HCT116 (cell line): ENCODE measurements at regions not wholly inside any gene's neighbourhood (a gene's known extent, or its start where the extent isn't known, plus 50 kb on each side); places are given as distances from the start of the nearest gene placed in this dataset.

Source experiments
- ATAC-seq: fragments of 200-7000 bp; cut with Tn5 transposase; 2 replicates; pipeline ENCODE4 v1.9.1; 2020; ENCODE audit warnings: mild to moderate bottlenecking, moderate library complexity
- BruUV-seq: library from RNA; stranded (reverse); fragments of 400-500 nt; replicated peaks from 2 replicates; lab custom pipeline; 2021; lab: Mats Ljungman, UMichigan
- CTCF ChIA-PET: fragments of 300-600 bp; sonication (Branson Sonifier 250); formaldehyde crosslinking; loops from one replicate; lab custom pipeline; 2021; ENCODE audit warnings: antibody characterized with exemption; lab: Charles Lee
- POLR2A ChIA-PET: fragments of 300-600, 350-600 bp; sonication (Branson Sonifier 250); formaldehyde crosslinking; loops from one replicate; lab custom pipeline; 2021; ENCODE audit warnings: antibody characterized with exemption; lab: Charles Lee
- RAD21 ChIA-PET, 2 experiments: fragments of 300-600 bp; sonication (Branson Sonifier 250); formaldehyde crosslinking; loops; one replicate each; lab custom pipeline; 2023; ENCODE audit warnings: low total read pairs in 2 of 2; ENCODE audit not compliant: uncharacterized antibody in 2 of 2, unreplicated experiment in 2 of 2, low non-redundant PET in 1 of 2; lab: Charles Lee
- DNase-seq: peaks from one replicate; pipeline ENCODE4 v3.0.0-alpha.2; 2010; ENCODE audit warnings: low read depth, low spot score
- H2AFZ ChIP-seq: fragments of 200-600 bp; shearing (Covaris generic), sonication (generic); 2 replicates; pipeline ENCODE4 v1.6.1; 2017; ENCODE audit warnings: low read depth, mixed run types, mixed read lengths, antibody characterized with exemption, low read length; ENCODE audit not compliant: poor library complexity, severe bottlenecking
- H3K27ac ChIP-seq: 2 replicates; pipeline ENCODE4 v1.5.1; 2012; ENCODE audit warnings: low read depth, low read length
- H3K27me3 ChIP-seq: fragments of 200-600 bp; sonication (generic); 2 replicates; pipeline ENCODE4 v1.6.1; 2016; ENCODE audit warnings: mixed run types, low read length, mixed read lengths; ENCODE audit not compliant: insufficient read depth
- H3K36me3 ChIP-seq, 2 experiments: fragments of 200-500 bp in 1 of 2; fragments of 200-600 bp in 1 of 2; sonication (Bioruptor generic) in 1 of 2; sonication (generic) in 1 of 2; 2 replicates each; pipeline versions ENCODE4 v1.5.1 to v1.6.1; 2014 to 2016; ENCODE audit warnings: low read length in 2 of 2, inconsistent platforms in 1 of 2, mixed read lengths in 1 of 2, mixed run types in 1 of 2; ENCODE audit not compliant: insufficient read depth in 2 of 2, control insufficient read depth in 1 of 2
- H3K4me1 ChIP-seq, 2 experiments: fragments of 200-600 bp in 1 of 2; sonication (generic) in 1 of 2; 2 replicates each; pipeline versions ENCODE4 v1.5.1 to v1.6.1; 2012 to 2017; ENCODE audit warnings: low read length in 2 of 2, inconsistent platforms in 1 of 2, mild to moderate bottlenecking in 1 of 2, mixed read lengths in 1 of 2, mixed run types in 1 of 2, moderate library complexity in 1 of 2; ENCODE audit not compliant: insufficient read depth in 2 of 2, control insufficient read depth in 1 of 2
- H3K4me2 ChIP-seq: fragments of 200-600 bp; sonication (generic); 2 replicates; pipeline ENCODE4 v1.6.1; 2017; ENCODE audit warnings: mixed run types, low read length, mixed read lengths
- H3K4me3 ChIP-seq, 2 experiments: fragments of 200-600 bp in 1 of 2; sonication (generic) in 1 of 2; replicated peaks in 1 of 2; 2 replicates each; pipeline ENCODE4 v1.5.1; 2011 to 2016; ENCODE audit warnings: low read length in 2 of 2, control low read depth in 1 of 2, low read depth in 1 of 2, mild to moderate bottlenecking in 1 of 2, mixed read lengths in 1 of 2, mixed run types in 1 of 2
- H3K79me2 ChIP-seq: fragments of 200-600 bp; sonication (generic); 2 replicates; pipeline ENCODE4 v1.6.1; 2017; ENCODE audit warnings: mild to moderate bottlenecking, mixed run types, low read length, moderate library complexity, mixed read lengths; ENCODE audit not compliant: insufficient read depth
- H3K9ac ChIP-seq: fragments of 200-600 bp; sonication (generic); 2 replicates; pipeline ENCODE4 v1.6.1; 2016; ENCODE audit warnings: low read length, mixed read lengths
- H3K9me2 ChIP-seq: fragments of 200-600 bp; sonication (generic), shearing (Covaris generic); 2 replicates; pipeline ENCODE4 v1.6.1; 2017; ENCODE audit warnings: mixed run types, mild to moderate bottlenecking, moderate library complexity; ENCODE audit not compliant: insufficient read depth
- H3K9me3 ChIP-seq, 2 experiments: fragments of 200-500 bp in 1 of 2; fragments of 200-600 bp in 1 of 2; sonication (Bioruptor generic) in 1 of 2; sonication (generic) in 1 of 2; 2 replicates each; pipeline ENCODE4 v1.6.1; 2014 to 2017; ENCODE audit warnings: low read length in 2 of 2, mixed read lengths in 2 of 2, inconsistent platforms in 1 of 2, low read depth in 1 of 2, mild to moderate bottlenecking in 1 of 2, mixed run types in 1 of 2, moderate library complexity in 1 of 2; ENCODE audit not compliant: control insufficient read depth in 1 of 2, insufficient read depth in 1 of 2
- H4K20me1 ChIP-seq: fragments of 200-600 bp; sonication (generic), shearing (Covaris generic); 2 replicates; pipeline ENCODE4 v1.6.1; 2017; ENCODE audit warnings: mixed run types, mild to moderate bottlenecking, moderate library complexity; ENCODE audit not compliant: insufficient read depth
- CBX3 ChIP-seq: IDR thresholded peaks from 2 replicates; pipeline ENCODE4 v1.6.1; 2012; ENCODE audit warnings: low read depth
- EGR1 ChIP-seq: IDR thresholded peaks from 2 replicates; pipeline ENCODE4 v1.6.1; 2012; ENCODE audit warnings: low read depth
- ELF1 ChIP-seq: IDR thresholded peaks from 2 replicates; pipeline ENCODE4 v1.6.1; 2012; ENCODE audit warnings: low read depth, borderline replicate concordance
- JUND ChIP-seq: IDR thresholded peaks from 2 replicates; pipeline ENCODE4 v1.6.1; 2012
- POLR2A ChIP-seq: IDR thresholded peaks from 2 replicates; pipeline ENCODE4 v1.7.0; 2011; ENCODE audit warnings: borderline replicate concordance; ENCODE audit not compliant: insufficient read depth, insufficient read length; ENCODE audit errors: extremely low read depth
- POLR2AphosphoS5 ChIP-seq: IDR thresholded peaks from 2 replicates; pipeline ENCODE4 v1.6.1; 2011; ENCODE audit warnings: mild to moderate bottlenecking, low read depth, low read length, moderate library complexity
- RAD21 ChIP-seq: IDR thresholded peaks from 2 replicates; pipeline ENCODE4 v1.6.1; 2012; ENCODE audit warnings: low read depth, mild to moderate bottlenecking
- SIN3A ChIP-seq: IDR thresholded peaks from 2 replicates; pipeline ENCODE4 v1.6.1; 2012; ENCODE audit warnings: low read depth
- SP1 ChIP-seq: IDR thresholded peaks from 2 replicates; pipeline ENCODE4 v1.6.1; 2012; ENCODE audit warnings: low read depth
- TCF7L2 ChIP-seq: IDR thresholded peaks from 2 replicates; pipeline ENCODE4 v1.7.0; 2011; ENCODE audit warnings: borderline replicate concordance, inconsistent platforms; ENCODE audit not compliant: insufficient read depth, insufficient read length; ENCODE audit errors: extremely low read depth
- YY1 ChIP-seq: IDR thresholded peaks from 2 replicates; pipeline ENCODE4 v1.6.1; 2011; ENCODE audit warnings: low read length, low read depth, moderate library complexity, mild to moderate bottlenecking; ENCODE audit not compliant: insufficient replicate concordance; ENCODE audit errors: extremely low read depth
- ZFX ChIP-seq: fragments of 450-650 bp; IDR thresholded peaks from 2 replicates; pipeline ENCODE4 v1.6.1; 2017
- intact Hi-C: fragments of 100-400 bp; cut with micrococcal nuclease; formaldehyde crosslinking; loops from 2 replicates; pipeline ENCODE4 v1.10.0; 2022
- TF ChIP-seq, protein P1 (sequence below): IDR thresholded peaks from 2 replicates; pipeline ENCODE4 v1.6.1; 2011; ENCODE audit warnings: mild to moderate bottlenecking, low read length, moderate library complexity; ENCODE audit not compliant: insufficient replicate concordance; ENCODE audit errors: extremely low read depth
- TF ChIP-seq, protein P2 (sequence below), 3 experiments: fragments of 200-600 bp in 1 of 3; sonication (generic) in 1 of 3; IDR thresholded peaks in 2 of 3; conservative IDR thresholded peaks in 1 of 3; 2 replicates each; pipeline ENCODE4 v1.5.1; 2012 to 2017; ENCODE audit warnings: low read depth in 2 of 3, low read length in 2 of 3, antibody characterized with exemption in 1 of 3, borderline replicate concordance in 1 of 3, control low read depth in 1 of 3, mild to moderate bottlenecking in 1 of 3, mixed read lengths in 1 of 3, mixed run types in 1 of 3, moderate library complexity in 1 of 3; ENCODE audit not compliant: insufficient read depth in 1 of 3
- TF ChIP-seq, protein P3 (sequence below): IDR thresholded peaks from 2 replicates; pipeline ENCODE4 v1.6.1; 2012; ENCODE audit warnings: low read depth

GRCh38 chr5:164555809-164556208 is 1050.4 kb downstream of the MAT2B start (continued):
- TF ChIP-seq, protein P1, sequence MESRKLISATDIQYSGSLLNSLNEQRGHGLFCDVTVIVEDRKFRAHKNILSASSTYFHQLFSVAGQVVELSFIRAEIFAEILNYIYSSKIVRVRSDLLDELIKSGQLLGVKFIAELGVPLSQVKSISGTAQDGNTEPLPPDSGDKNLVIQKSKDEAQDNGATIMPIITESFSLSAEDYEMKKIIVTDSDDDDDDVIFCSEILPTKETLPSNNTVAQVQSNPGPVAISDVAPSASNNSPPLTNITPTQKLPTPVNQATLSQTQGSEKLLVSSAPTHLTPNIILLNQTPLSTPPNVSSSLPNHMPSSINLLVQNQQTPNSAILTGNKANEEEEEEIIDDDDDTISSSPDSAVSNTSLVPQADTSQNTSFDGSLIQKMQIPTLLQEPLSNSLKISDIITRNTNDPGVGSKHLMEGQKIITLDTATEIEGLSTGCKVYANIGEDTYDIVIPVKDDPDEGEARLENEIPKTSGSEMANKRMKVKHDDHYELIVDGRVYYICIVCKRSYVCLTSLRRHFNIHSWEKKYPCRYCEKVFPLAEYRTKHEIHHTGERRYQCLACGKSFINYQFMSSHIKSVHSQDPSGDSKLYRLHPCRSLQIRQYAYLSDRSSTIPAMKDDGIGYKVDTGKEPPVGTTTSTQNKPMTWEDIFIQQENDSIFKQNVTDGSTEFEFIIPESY = no peak
- TF ChIP-seq, protein P2, sequence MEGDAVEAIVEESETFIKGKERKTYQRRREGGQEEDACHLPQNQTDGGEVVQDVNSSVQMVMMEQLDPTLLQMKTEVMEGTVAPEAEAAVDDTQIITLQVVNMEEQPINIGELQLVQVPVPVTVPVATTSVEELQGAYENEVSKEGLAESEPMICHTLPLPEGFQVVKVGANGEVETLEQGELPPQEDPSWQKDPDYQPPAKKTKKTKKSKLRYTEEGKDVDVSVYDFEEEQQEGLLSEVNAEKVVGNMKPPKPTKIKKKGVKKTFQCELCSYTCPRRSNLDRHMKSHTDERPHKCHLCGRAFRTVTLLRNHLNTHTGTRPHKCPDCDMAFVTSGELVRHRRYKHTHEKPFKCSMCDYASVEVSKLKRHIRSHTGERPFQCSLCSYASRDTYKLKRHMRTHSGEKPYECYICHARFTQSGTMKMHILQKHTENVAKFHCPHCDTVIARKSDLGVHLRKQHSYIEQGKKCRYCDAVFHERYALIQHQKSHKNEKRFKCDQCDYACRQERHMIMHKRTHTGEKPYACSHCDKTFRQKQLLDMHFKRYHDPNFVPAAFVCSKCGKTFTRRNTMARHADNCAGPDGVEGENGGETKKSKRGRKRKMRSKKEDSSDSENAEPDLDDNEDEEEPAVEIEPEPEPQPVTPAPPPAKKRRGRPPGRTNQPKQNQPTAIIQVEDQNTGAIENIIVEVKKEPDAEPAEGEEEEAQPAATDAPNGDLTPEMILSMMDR (IDR thresholded peaks at IDR 0.05 in 2 of 3, conservative IDR thresholded peaks at IDR 0.05 in 1 of 3; ENCODE audit: borderline replicate concordance in 1 of 3, insufficient read depth in 1 of 3, low read depth in 2 of 3, low read length in 2 of 3) = no peak
- TF ChIP-seq SIN3A (no peak), SP1 (no peak), YY1 (no peak)

GRCh38 chr5:164560216-164560615 is 1054.8 kb downstream of the MAT2B start:
- intact Hi-C loops = no loop called here
- Histone ChIP-seq H3K4me3 (no peak overlapping the region), H3K9ac (no peak overlapping the region), H3K27ac (no peak overlapping the region), H2AFZ (no peak overlapping the region), H3K9me2 (no peaks in the 10 kb centered on the region), H3K79me2 (no peaks in the 10 kb centered on the region), H3K4me1 (no peaks in the 10 kb centered on the region), H3K9me3 (peaks cover 0 to 17% of the 10 kb centered on the region in 2 experiments; a peak in 2 of 4 replicates), H4K20me1 (no peaks in the 10 kb centered on the region), H3K27me3 (no peaks in the 10 kb centered on the region), H3K4me2 (no peak overlapping the region), H3K36me3 (no peaks in the 10 kb centered on the region)
- ChIA-PET POLR2A (no interaction called here), CTCF (no interaction called here), RAD21 (no interaction called here)
- DNase-seq = no peak
- ATAC-seq = no peak
- no peak for TF ChIP-seq POLR2AphosphoS5
- TF ChIP-seq TCF7L2 = no peak
- TF ChIP-seq, protein P2 (IDR thresholded peaks at IDR 0.05 in 2 of 3, conservative IDR thresholded peaks at IDR 0.05 in 1 of 3; ENCODE audit: borderline replicate concordance in 1 of 3, insufficient read depth in 1 of 3, low read depth in 2 of 3, low read length in 2 of 3) = no peak
- no peak for TF ChIP-seq POLR2A
- TF ChIP-seq ELF1 = no peak
- no peak for TF ChIP-seq RAD21
- no peak for TF ChIP-seq JUND
- TF ChIP-seq CBX3 = no peak
- no peak for TF ChIP-seq ZFX
- no peak for TF ChIP-seq EGR1
- TF ChIP-seq, protein P3, sequence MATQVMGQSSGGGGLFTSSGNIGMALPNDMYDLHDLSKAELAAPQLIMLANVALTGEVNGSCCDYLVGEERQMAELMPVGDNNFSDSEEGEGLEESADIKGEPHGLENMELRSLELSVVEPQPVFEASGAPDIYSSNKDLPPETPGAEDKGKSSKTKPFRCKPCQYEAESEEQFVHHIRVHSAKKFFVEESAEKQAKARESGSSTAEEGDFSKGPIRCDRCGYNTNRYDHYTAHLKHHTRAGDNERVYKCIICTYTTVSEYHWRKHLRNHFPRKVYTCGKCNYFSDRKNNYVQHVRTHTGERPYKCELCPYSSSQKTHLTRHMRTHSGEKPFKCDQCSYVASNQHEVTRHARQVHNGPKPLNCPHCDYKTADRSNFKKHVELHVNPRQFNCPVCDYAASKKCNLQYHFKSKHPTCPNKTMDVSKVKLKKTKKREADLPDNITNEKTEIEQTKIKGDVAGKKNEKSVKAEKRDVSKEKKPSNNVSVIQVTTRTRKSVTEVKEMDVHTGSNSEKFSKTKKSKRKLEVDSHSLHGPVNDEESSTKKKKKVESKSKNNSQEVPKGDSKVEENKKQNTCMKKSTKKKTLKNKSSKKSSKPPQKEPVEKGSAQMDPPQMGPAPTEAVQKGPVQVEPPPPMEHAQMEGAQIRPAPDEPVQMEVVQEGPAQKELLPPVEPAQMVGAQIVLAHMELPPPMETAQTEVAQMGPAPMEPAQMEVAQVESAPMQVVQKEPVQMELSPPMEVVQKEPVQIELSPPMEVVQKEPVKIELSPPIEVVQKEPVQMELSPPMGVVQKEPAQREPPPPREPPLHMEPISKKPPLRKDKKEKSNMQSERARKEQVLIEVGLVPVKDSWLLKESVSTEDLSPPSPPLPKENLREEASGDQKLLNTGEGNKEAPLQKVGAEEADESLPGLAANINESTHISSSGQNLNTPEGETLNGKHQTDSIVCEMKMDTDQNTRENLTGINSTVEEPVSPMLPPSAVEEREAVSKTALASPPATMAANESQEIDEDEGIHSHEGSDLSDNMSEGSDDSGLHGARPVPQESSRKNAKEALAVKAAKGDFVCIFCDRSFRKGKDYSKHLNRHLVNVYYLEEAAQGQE = no peak
- TF ChIP-seq, all 23 proteins: peak for 0
- BruUV-seq = no TSS peak
